Neural cell (in vitro differentiated cells): ENCODE measurements at regions not wholly inside any gene's neighbourhood (a gene's known extent, or its start where the extent isn't known, plus 50 kb on each side); places are given as distances from the start of the nearest gene placed in this dataset.

Experiments
- H2AFZ ChIP-seq: fragments of 200-600, 300-800 bp; sonication (generic), shearing (Covaris generic); 2 replicates; pipeline ENCODE4 v1.6.0; 2014; ENCODE audit warnings: low read depth, mild to moderate bottlenecking, antibody characterized with exemption, low read length, moderate library complexity
- H3F3A ChIP-seq: fragments of 200-600 bp; shearing (Covaris generic); 2 replicates; pipeline ENCODE4 v1.6.1; 2016; ENCODE audit warnings: mild to moderate bottlenecking, moderate library complexity, mixed read lengths, antibody characterized with exemption, low read length; ENCODE audit not compliant: insufficient read depth, poor library complexity, severe bottlenecking
- H3K27ac ChIP-seq: fragments of 200-600, 300-800 bp; sonication (generic), shearing (Covaris generic); 2 replicates; pipeline ENCODE4 v1.5.1; 2014; ENCODE audit warnings: mild to moderate bottlenecking, low read length, moderate library complexity
- H3K27me3 ChIP-seq: fragments of 300-800, 200-600 bp; sonication (generic), shearing (Covaris generic); 2 replicates; pipeline ENCODE4 v1.6.0; 2014; ENCODE audit warnings: mild to moderate bottlenecking, low read depth, low read length, moderate library complexity; ENCODE audit not compliant: insufficient read depth
- H3K36me3 ChIP-seq: fragments of 300-800, 200-600 bp; sonication (generic), shearing (Covaris generic); 2 replicates; pipeline ENCODE4 v1.5.1; 2014; ENCODE audit warnings: mild to moderate bottlenecking, antibody characterized with exemption, low read length, moderate library complexity; ENCODE audit not compliant: insufficient read depth
- H3K4me2 ChIP-seq: fragments of 300-800, 200-600 bp; sonication (generic), shearing (Covaris generic); 2 replicates; pipeline ENCODE4 v1.6.0; 2014; ENCODE audit warnings: mild to moderate bottlenecking, low read length
- H3K4me3 ChIP-seq: fragments of 300-800, 200-600 bp; sonication (generic), shearing (Covaris generic); 2 replicates; pipeline ENCODE4 v1.5.1; 2014; ENCODE audit warnings: mild to moderate bottlenecking, low read length, moderate library complexity
- H3K79me2 ChIP-seq: fragments of 200-600 bp; shearing (Covaris generic); replicated peaks from 2 replicates; pipeline ENCODE4 v1.6.0; 2014; ENCODE audit warnings: mild to moderate bottlenecking, low read length, moderate library complexity; ENCODE audit not compliant: insufficient read depth
- H3K9ac ChIP-seq: fragments of 300-800, 200-600 bp; sonication (generic), shearing (Covaris generic); 2 replicates; pipeline ENCODE4 v1.6.1; 2016; ENCODE audit warnings: mild to moderate bottlenecking, low read length, mixed read lengths
- H3K9me2 ChIP-seq: fragments of 200-600 bp; shearing (Covaris generic); 2 replicates; pipeline ENCODE4 v1.6.1; 2016; ENCODE audit warnings: mild to moderate bottlenecking, low read length, mixed read lengths; ENCODE audit not compliant: insufficient read depth
- H3K9me3 ChIP-seq: fragments of 200-600, 300-800 bp; sonication (generic), shearing (Covaris generic); 2 replicates; pipeline ENCODE4 v1.6.1; 2016; ENCODE audit warnings: mild to moderate bottlenecking, mixed run types, low read length, moderate library complexity, mixed read lengths
- H4K20me1 ChIP-seq: fragments of 200-600 bp; shearing (Covaris generic); 2 replicates; pipeline ENCODE4 v1.6.1; 2016; ENCODE audit warnings: mild to moderate bottlenecking, mixed run types; ENCODE audit not compliant: insufficient read depth
- EP300 ChIP-seq: fragments of 450-650 bp; conservative IDR thresholded peaks from 2 replicates; pipeline ENCODE4 v1.6.1; 2014; ENCODE audit warnings: antibody characterized with exemption, mild to moderate bottlenecking, moderate library complexity; ENCODE audit not compliant: poor library complexity, severe bottlenecking
- EZH2 ChIP-seq: fragments of 200-600, 300-800 bp; shearing (Covaris generic), sonication (generic); IDR thresholded peaks from 2 replicates; pipeline ENCODE4 v1.6.1; 2014; ENCODE audit warnings: antibody characterized with exemption, low read length, borderline replicate concordance, mild to moderate bottlenecking; ENCODE audit not compliant: insufficient read depth, poor library complexity, severe bottlenecking
- MXI1 ChIP-seq: fragments of 450-650 bp; conservative IDR thresholded peaks from 2 replicates; pipeline ENCODE4 v1.6.1; 2014; ENCODE audit warnings: antibody characterized with exemption, mild to moderate bottlenecking; ENCODE audit not compliant: poor library complexity, severe bottlenecking
- POLR2AphosphoS5 ChIP-seq: IDR thresholded peaks from 2 replicates; pipeline ENCODE4 v1.6.1; 2012
- RAD21 ChIP-seq: fragments of 450-650 bp; conservative IDR thresholded peaks from 2 replicates; pipeline ENCODE4 v1.6.1; 2014; ENCODE audit warnings: antibody characterized with exemption, mild to moderate bottlenecking, moderate library complexity
- REST ChIP-seq: IDR thresholded peaks from 2 replicates; pipeline ENCODE4 v1.6.1; 2012; ENCODE audit warnings: borderline replicate concordance
- SMC3 ChIP-seq: fragments of 450-650 bp; conservative IDR thresholded peaks from 2 replicates; pipeline ENCODE4 v1.6.1; 2014; ENCODE audit warnings: antibody characterized with exemption, mild to moderate bottlenecking, moderate library complexity; ENCODE audit not compliant: poor library complexity
- TAF1 ChIP-seq: IDR thresholded peaks from 2 replicates; pipeline ENCODE4 v1.6.1; 2012; ENCODE audit warnings: low read depth
- TF ChIP-seq, protein P1 (sequence below): fragments of 450-650 bp; IDR thresholded peaks from 2 replicates; pipeline ENCODE4 v1.5.1; 2014; ENCODE audit warnings: antibody characterized with exemption, mild to moderate bottlenecking, moderate library complexity; ENCODE audit not compliant: poor library complexity, severe bottlenecking

- Histone ChIP-seq H2AFZ (no peak overlapping the region), H3K27ac (no peak overlapping the region), H3K4me2 (no peak overlapping the region), H3K9me3 (no peaks in the 10 kb centered on the region), H3K9ac (no peak overlapping the region), H3F3A (no peaks in the 10 kb centered on the region), H4K20me1 (no peaks in the 10 kb centered on the region), H3K9me2 (no peaks in the 10 kb centered on the region), H3K36me3 (no peaks in the 10 kb centered on the region), H3K27me3 (no peaks in the 10 kb centered on the region), H3K79me2 (no peaks in the 10 kb centered on the region), H3K4me3 (no peak overlapping the region)
- no peak for TF ChIP-seq POLR2AphosphoS5
- no peak for TF ChIP-seq MXI1
- no peak for TF ChIP-seq RAD21
- TF ChIP-seq REST: no peak
- TF ChIP-seq EZH2: no peak
- TF ChIP-seq, protein P1, sequence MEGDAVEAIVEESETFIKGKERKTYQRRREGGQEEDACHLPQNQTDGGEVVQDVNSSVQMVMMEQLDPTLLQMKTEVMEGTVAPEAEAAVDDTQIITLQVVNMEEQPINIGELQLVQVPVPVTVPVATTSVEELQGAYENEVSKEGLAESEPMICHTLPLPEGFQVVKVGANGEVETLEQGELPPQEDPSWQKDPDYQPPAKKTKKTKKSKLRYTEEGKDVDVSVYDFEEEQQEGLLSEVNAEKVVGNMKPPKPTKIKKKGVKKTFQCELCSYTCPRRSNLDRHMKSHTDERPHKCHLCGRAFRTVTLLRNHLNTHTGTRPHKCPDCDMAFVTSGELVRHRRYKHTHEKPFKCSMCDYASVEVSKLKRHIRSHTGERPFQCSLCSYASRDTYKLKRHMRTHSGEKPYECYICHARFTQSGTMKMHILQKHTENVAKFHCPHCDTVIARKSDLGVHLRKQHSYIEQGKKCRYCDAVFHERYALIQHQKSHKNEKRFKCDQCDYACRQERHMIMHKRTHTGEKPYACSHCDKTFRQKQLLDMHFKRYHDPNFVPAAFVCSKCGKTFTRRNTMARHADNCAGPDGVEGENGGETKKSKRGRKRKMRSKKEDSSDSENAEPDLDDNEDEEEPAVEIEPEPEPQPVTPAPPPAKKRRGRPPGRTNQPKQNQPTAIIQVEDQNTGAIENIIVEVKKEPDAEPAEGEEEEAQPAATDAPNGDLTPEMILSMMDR: no peak
- TF ChIP-seq EP300: no peak
- TF ChIP-seq SMC3: no peak
- TF ChIP-seq TAF1: no peak
Observed at GRCh38 chr7:84274029-84274638, 79.5 kb upstream of the SEMA3A start.

GRCh38 chr7:84271543-84271942 is 77.0 kb upstream of the SEMA3A start:
- H3K9me2 ChIP-seq: no peaks in the 10 kb centered on the region

More at GRCh38 chr7:84271543-84271942, 77.0 kb upstream of the SEMA3A start:
- Histone ChIP-seq H3K9ac (no peak overlapping the region), H3K79me2 (no peaks in the 10 kb centered on the region), H3K9me3 (no peaks in the 10 kb centered on the region), H4K20me1 (no peaks in the 10 kb centered on the region), H3K27me3 (no peaks in the 10 kb centered on the region), H3K27ac (no peak overlapping the region), H3K4me3 (no peak overlapping the region), H3F3A (no peaks in the 10 kb centered on the region), H3K36me3 (no peaks in the 10 kb centered on the region), H2AFZ (no peak overlapping the region), H3K4me2 (no peak overlapping the region)
- TF ChIP-seq MXI1 (no peak), POLR2AphosphoS5 (no peak)
- TF ChIP-seq, protein P1: no peak
